ENCODE measurements at regions not wholly inside any gene's neighbourhood (a gene's known extent, or its start where the extent isn't known, plus 50 kb on each side); places are given as distances from the start of the nearest gene placed in this dataset.

DNA sequence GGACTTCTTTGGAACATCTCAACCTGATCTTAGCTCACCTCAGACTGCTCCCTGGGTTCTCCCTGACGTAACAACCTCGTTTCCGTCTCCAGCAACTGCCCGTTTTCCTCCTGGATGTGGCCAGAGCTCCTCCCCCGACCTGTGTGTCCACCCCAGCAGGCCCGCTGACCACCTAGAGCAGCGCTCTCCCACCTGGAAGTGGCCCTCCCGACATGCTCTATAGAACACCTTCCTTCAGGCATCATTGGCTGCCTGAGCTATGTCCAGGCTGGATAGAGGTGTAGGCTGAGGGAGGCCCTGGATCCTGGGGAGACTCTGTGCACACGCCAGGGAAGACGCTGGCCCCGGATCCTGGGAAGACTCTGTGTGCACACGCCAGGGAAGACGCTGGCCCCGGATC, 81.3 kb downstream of the TEX29 start:
- TF ChIP-seq, protein P1, sequence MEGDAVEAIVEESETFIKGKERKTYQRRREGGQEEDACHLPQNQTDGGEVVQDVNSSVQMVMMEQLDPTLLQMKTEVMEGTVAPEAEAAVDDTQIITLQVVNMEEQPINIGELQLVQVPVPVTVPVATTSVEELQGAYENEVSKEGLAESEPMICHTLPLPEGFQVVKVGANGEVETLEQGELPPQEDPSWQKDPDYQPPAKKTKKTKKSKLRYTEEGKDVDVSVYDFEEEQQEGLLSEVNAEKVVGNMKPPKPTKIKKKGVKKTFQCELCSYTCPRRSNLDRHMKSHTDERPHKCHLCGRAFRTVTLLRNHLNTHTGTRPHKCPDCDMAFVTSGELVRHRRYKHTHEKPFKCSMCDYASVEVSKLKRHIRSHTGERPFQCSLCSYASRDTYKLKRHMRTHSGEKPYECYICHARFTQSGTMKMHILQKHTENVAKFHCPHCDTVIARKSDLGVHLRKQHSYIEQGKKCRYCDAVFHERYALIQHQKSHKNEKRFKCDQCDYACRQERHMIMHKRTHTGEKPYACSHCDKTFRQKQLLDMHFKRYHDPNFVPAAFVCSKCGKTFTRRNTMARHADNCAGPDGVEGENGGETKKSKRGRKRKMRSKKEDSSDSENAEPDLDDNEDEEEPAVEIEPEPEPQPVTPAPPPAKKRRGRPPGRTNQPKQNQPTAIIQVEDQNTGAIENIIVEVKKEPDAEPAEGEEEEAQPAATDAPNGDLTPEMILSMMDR (IDR thresholded peaks at IDR 0.05) = no peak
- Histone ChIP-seq H3K36me3 (no peaks in the 10 kb centered on the region), H3K4me3 (no peak overlapping the region), H3K27ac (no peak overlapping the region), H3K4me1 (no peaks in the 10 kb centered on the region), H3K27me3 (ENCODE audit: low read depth) (peaks cover 11% of the 10 kb centered on the region), H3K9me3 (no peaks in the 10 kb centered on the region)
- intact Hi-C loops (cut with DNase I) = no loop called here
- DNase-seq (no peak), ATAC-seq (no peak)

DNA sequence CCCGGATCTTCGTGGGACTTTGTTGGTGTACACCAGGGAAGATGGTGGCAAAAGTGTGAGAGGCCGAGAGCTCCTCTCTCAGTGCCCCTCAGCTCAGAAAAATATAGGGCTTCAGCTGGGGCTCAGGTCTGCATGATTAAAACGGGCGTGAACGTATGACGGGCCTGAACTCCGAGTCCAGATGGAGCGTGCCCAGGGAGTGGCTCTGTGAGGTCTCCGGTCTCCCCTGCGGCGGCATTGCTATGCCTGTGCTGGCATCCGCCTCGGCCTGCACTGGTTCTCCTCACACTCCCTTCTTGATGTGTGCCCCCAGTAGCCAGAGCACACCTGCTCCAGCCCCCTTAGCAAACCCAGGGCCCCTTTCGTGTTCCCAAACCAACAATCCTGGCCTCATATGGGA, 82.0 kb downstream of the TEX29 start:
- intact Hi-C loops (cut with DNase I) = no loop called here
- Histone ChIP-seq H3K36me3 (no peaks in the 10 kb centered on the region), H3K9me3 (no peaks in the 10 kb centered on the region), H3K27me3 (ENCODE audit: low read depth) (peaks cover 11% of the 10 kb centered on the region), H3K27ac (no peak overlapping the region), H3K4me1 (no peaks in the 10 kb centered on the region), H3K4me3 (no peak overlapping the region)
- DNase-seq (no peak), ATAC-seq (no peak)
- TF ChIP-seq, protein P1 (IDR thresholded peaks at IDR 0.05) = no peak

DNA sequence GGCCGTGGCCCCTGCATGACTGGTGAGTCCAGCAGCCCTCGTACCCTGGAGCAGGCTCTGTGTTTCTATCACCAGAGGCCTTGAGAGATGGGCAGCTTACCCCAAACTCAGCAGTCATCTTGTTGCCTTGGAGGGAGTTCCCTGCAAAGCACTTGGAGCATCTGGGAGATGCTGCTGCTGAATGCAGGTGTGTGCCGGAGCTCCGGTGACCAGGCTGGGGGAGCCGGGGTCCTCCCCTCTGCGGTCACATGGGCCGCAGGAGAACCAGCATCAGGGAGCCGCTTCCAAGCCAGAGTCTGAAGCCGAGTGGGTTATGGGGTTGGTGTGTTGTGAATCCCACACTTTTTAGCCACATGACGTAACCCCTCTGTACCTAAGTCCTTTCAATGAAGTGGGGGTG, 82.8 kb downstream of the TEX29 start:
- DNase-seq (no peak), ATAC-seq (no peak)
- Histone ChIP-seq H3K4me3 (no peak overlapping the region), H3K27ac (no peak overlapping the region), H3K36me3 (no peaks in the 10 kb centered on the region), H3K9me3 (no peaks in the 10 kb centered on the region), H3K27me3 (ENCODE audit: low read depth) (peaks cover 11% of the 10 kb centered on the region), H3K4me1 (no peaks in the 10 kb centered on the region)
- intact Hi-C loops (cut with DNase I) = no loop called here
- TF ChIP-seq, protein P1 (IDR thresholded peaks at IDR 0.05) = no peak

DNA sequence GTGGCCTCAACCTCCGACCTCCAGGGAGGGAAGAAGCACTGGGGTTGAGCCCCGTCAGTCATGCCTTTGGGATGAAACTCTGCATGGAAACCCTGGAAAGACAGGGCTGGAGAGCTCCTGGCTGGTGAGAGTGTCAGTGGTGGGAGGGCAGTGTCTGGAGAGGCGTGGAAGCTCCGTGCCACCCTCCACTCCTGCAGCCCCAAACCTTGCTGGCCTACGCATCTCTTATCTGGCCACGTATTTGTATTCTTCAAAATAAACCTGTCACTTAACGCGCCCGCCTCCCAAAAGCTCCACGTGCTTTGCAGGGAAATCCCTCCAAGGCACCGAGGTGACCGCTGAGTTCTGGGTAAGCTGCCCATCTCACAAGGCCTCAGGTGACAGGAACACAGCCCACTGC, 84.3 kb downstream of the TEX29 start:
- Histone ChIP-seq H3K36me3 (no peaks in the 10 kb centered on the region), H3K27ac (no peak overlapping the region)
- TF ChIP-seq, protein P1 (IDR thresholded peaks at IDR 0.05) = no peak

DNA sequence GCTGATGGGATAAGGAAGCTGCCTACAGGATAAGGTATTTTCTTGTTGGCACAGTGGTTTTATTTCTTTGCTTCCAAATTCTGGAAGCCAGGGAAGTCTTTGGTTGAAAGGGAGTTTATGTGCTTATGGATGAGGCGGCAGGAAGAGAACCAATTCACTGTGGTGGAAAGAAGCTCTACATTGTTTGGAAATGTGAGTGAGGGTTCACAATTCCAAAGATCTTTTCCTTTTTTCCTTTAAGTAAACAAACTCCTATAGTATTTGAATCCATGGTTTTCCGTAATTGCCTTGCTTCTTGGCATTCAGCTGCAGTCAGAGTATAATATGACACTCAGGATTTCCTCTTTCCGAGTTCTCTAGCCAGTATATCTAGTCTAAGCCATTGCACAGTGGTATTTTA, 86.2 kb downstream of the TEX29 start:
- no peak overlapping the region for H3K27ac ChIP-seq
- intact Hi-C loops (cut with DNase I) = no loop called here
- no peaks in the 10 kb centered on the region for H3K36me3 ChIP-seq
- no peaks in the 10 kb centered on the region for H3K9me3 ChIP-seq
- H3K27me3 ChIP-seq (ENCODE audit: low read depth) = peaks cover 22% of the 10 kb centered on the region
- DNase-seq (no peak), ATAC-seq (no peak)
- H3K4me3 ChIP-seq = no peak overlapping the region
- TF ChIP-seq, protein P1 (IDR thresholded peaks at IDR 0.05) = no peak
- no peaks in the 10 kb centered on the region for H3K4me1 ChIP-seq

More for the DNA sequence above, 84.3 kb downstream of the TEX29 start:
- intact Hi-C loops (cut with DNase I) = no loop called here
- Histone ChIP-seq H3K9me3 (no peaks in the 10 kb centered on the region), H3K4me1 (no peaks in the 10 kb centered on the region), H3K4me3 (no peak overlapping the region), H3K27me3 (ENCODE audit: low read depth) (peaks cover 11% of the 10 kb centered on the region)
- no peak for ATAC-seq
- no peak for DNase-seq
